HG02678 (cell line): ENCODE measurements at regions not wholly inside any gene's neighbourhood (a gene's known extent, or its start where the extent isn't known, plus 50 kb on each side); places are given as distances from the start of the nearest gene placed in this dataset.
"Not testable (repeated sequence)": the region's sequence is repeated elsewhere in the genome, so short reads cannot be mapped to it uniquely, and the experiment has no call there.

Experiments used
- ATAC-seq: cut with Tn5 transposase; IDR thresholded peaks from one replicate; pipeline ENCODE4 v1.9.1; 2021; ENCODE audit warnings: mild to moderate bottlenecking, moderate library complexity; ENCODE audit not compliant: unreplicated experiment

- ATAC-seq: not testable (repeated sequence)
These were observed 137.5 kb upstream of the TP53TG3D start for GRCh38 chr16:32115562-32115961.

- ATAC-seq: no peak
These were observed 137.0 kb upstream of the TP53TG3D start for GRCh38 chr16:32116080-32116479.

DNA sequence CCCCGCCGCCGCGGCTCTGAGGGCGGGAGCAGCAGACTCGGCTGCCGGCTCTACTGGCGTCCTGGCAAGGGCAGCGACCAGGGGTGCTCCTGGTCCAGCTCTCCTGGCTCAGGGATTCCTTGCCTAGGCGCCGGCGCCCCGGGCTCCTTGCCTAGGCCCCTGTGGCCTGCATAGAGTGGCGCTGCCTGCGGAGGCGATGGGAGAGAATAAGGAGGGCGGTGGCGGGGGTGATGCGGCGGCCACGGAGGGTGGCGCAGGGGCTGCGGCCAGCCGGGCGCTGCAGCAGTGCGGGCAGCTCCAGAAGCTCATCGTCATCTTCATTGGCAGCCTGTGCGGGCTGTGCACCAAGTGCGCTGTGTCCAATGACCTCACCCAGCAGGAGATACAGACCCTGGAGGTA, 136.6 kb upstream of the TP53TG3D start:
- not testable (repeated sequence) for ATAC-seq

- ATAC-seq: not testable (repeated sequence)
These were observed 132.7 kb upstream of the TP53TG3D start for GRCh38 chr16:32120372-32120771.

DNA sequence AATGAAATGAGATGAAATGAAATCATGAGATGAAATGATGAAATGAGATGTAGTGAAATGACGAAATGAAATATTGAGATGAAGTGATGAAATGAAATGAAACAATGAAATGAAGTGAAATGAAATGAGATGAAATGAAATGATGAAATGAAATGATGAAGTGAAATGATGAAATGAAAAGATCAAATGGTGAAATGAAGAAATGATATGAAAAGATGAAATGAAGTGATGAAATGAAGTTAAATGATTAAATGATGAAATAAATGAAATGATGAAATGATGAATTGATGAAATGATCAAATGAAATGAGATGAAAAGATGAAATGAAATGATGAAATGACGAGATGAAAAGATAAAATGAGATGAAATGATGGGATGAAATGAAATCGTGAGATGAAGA, 132.3 kb upstream of the TP53TG3D start:
- not testable (repeated sequence) for ATAC-seq

GRCh38 chr16:32121273-32121900, 131.7 kb upstream of the TP53TG3D start:
- ATAC-seq: not testable (repeated sequence)

- not testable (repeated sequence) for ATAC-seq
These were observed 100.7 kb upstream of the TP53TG3D start for GRCh38 chr16:32152434-32152833.

DNA sequence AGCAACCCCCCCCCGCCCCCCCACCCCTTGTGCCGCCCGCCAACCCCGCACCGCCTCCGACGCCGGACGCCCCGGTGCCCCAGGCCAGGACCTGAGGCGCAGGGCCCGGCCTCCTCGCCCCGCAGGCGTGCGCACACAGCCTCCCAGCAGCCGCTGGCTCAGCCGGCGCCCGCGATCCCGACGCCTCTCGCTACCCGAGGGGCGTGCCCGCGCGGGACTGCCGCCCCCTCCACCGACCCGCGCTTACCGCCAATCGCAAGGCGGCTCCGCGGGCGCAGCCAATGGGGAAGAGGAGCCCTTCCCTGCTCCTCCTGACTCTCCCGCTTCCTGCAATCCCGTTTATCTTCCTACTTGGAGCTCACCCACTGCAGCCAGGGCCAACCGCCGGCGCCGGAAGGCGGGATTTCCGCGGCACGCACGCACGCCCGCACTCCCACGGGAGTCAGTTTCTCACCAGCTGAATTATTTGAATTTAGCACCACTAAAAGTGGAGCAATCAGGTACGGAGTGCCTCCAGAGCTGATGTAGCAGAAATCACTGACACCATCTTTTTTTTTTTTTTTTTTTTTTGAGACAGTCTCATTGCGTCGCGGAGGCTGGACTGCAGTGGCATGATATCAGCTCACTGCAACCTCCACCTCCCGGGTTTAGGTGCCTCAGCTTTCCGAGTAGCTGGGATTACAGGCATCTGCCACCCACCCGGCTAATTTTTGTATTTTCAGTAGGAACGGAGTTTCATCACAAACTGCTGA, 65.0 kb upstream of the TP53TG3D start:
- not testable (repeated sequence) for ATAC-seq

DNA sequence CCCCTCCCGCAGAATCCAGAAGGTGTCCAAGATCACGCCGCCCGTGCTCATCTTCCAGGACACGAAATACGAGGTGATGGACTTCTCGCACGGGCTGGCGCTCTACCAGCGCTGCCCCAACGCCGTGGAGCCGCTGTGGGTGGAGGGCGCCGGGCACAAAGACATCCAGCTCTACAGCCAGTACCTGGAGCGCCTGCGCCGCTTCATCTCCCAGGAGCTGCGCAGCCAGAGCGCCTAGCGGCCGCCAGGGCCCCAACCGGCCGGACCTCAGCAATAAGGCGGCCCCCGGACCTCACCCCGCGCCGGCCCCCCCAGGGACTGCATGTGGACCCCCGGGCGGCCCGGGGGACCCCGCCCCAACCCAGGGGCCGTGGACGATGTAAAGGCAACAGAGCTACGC, 50.5 kb upstream of the TP53TG3D start:
- not testable (repeated sequence) for ATAC-seq
